ENCODE measurements at regions not wholly inside any gene's neighbourhood (a gene's known extent, or its start where the extent isn't known, plus 50 kb on each side); places are given as distances from the start of the nearest gene placed in this dataset.

DNA sequence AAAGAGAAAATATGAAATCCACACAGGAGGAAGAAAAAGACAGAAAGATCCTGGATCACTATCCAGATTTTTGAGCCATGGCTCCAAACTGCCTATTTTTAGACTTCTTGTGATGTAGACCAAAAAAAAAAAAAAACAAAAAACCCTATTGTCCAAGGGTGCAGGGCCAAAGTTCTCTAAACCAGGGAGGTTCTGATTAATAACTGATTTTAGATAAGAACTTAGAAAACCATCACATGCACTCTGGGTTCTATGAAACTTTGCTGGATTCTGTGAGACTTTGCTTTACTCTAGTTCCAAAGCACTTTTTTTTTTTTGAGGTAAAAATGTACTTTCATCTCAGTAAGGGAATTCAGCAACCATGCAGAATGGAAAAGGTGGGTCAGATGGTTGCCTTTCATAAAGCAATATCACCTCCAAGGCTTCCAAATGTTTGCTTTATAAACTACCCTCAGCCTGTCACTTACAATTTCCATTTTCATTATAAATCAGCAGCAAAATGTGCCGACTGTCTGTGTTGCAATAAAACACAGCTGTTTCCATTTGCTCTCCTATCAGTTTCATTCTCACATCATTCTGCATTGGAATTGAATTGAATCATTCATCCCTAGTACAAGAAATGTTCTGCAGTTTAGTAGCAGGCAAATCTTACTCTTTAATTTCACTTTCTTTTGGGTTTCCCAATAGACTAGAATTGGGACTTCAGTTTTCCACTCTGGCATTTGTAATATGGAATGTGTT lies 1584.3 kb upstream of the RAG2 start:
- Mint-ChIP-seq H3K27me3 (no peaks in the 10 kb centered on the region), H3K9me3 (no peaks in the 10 kb centered on the region), H3K4me1 (no peaks in the 10 kb centered on the region), H3K36me3 (no peaks in the 10 kb centered on the region), H3K27ac (no peak overlapping the region), H3K4me3 (no peak overlapping the region)
- ATAC-seq: no peak

DNA sequence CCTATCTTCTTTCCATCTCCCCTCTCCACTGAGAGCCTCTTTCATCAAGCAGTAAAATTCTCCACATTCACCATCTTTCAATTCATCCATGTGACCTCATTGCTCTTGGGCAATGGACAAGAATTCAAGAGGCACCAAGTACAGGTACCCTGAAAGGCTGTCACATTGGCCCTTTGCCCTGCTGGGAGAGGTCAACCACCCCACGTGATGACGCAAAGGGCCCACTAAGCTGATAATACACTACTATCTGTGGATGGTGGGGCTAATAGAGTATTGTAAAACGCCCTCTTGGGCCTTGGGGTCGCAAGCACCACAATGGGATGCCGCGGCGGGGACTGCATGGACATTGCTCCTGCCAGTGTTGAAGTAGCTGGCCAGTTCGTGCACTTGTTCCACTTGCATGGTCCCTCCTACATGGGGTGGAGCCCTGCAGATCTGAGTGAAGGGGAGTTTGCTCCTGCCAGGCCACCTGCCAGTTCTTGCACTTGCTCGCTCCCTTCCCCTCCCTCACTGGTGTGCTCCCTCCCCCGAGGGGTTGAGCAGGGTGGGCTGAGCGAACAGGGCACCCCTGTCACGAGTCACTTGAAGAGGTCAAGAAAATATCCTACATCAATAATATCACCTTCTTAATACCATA lies 1578.8 kb upstream of the RAG2 start:
- no peak overlapping the region for H3K4me3 Mint-ChIP-seq
- no peak overlapping the region for H3K27ac Mint-ChIP-seq
- H3K9me3 Mint-ChIP-seq: peaks cover 3% of the 10 kb centered on the region
- no peaks in the 10 kb centered on the region for H3K4me1 Mint-ChIP-seq
- no peaks in the 10 kb centered on the region for H3K27me3 Mint-ChIP-seq
- ATAC-seq: no peak
- no peaks in the 10 kb centered on the region for H3K36me3 Mint-ChIP-seq

DNA sequence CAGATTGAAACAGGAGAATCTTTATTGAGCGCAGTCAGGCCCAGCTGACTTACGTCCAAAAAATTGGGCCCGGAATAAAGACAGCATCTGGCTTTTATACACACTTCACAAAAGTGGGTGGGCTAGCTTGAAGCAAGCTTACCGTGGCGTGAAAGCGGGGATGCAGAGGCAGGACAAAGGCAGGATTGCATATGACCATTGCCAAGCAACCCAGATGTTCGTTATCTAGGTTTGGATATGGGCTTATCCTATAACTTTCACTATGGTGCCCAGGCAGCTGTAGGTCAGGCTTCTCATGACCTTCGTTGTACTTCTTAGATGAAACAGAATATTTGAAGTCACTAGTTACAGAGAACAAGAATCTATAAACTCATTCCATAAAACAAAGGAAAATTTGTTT lies 1575.6 kb upstream of the RAG2 start:
- H3K27ac Mint-ChIP-seq: no peak overlapping the region
- ATAC-seq: no peak

DNA sequence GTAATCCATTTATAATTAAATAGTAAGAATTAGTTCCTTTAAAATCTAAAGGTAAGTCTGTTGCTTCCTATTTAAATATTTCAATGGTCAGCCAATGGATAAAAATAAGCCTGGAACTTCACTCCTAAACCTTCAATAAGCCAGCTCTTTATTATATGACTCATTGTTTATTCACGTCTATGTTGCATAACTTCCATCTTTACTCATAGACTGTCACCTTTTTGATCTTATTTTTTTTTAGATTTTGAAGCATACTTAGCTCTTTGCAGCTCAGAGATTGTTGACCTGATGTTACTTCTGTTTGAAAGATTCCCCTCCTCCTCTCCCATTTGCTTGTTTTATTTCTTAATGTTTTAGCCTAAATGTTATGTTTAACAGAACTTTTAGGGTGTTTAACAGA lies 1571.2 kb upstream of the RAG2 start:
- Mint-ChIP-seq H3K9me3 (peaks cover 8% of the 10 kb centered on the region), H3K4me1 (no peaks in the 10 kb centered on the region), H3K36me3 (no peaks in the 10 kb centered on the region), H3K27me3 (no peaks in the 10 kb centered on the region), H3K4me3 (no peak overlapping the region), H3K27ac (no peak overlapping the region)
- no peak for ATAC-seq

More for the DNA sequence above, 1575.6 kb upstream of the RAG2 start:
- H3K4me1 Mint-ChIP-seq: no peaks in the 10 kb centered on the region
- H3K4me3 Mint-ChIP-seq: no peak overlapping the region
- peaks cover 3% of the 10 kb centered on the region for H3K9me3 Mint-ChIP-seq
- H3K27me3 Mint-ChIP-seq: no peaks in the 10 kb centered on the region
- no peaks in the 10 kb centered on the region for H3K36me3 Mint-ChIP-seq

DNA sequence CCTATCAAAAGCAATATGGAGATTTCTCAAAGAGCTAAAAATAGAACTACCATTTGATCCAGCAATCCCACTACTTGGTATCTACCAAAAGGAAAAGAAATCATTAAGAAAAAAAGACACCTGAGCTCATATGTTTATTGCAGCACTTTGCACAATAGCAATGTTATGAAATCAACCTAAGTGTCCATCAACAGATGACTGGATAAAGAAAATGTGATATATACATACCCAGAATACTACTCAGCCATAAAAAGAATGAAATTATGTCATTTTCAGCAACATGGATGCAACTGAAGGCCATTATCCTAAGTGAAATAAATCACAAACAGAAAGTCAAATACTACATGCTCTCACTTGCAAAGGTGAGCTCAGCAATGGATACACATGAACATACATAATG lies 1565.5 kb upstream of the RAG2 start:
- H3K27me3 Mint-ChIP-seq: no peaks in the 10 kb centered on the region
- peaks cover 10% of the 10 kb centered on the region for H3K9me3 Mint-ChIP-seq
- H3K4me1 Mint-ChIP-seq: no peaks in the 10 kb centered on the region
- H3K27ac Mint-ChIP-seq: no peak overlapping the region
- H3K36me3 Mint-ChIP-seq: no peaks in the 10 kb centered on the region
- ATAC-seq: no peak
- H3K4me3 Mint-ChIP-seq: no peak overlapping the region

DNA sequence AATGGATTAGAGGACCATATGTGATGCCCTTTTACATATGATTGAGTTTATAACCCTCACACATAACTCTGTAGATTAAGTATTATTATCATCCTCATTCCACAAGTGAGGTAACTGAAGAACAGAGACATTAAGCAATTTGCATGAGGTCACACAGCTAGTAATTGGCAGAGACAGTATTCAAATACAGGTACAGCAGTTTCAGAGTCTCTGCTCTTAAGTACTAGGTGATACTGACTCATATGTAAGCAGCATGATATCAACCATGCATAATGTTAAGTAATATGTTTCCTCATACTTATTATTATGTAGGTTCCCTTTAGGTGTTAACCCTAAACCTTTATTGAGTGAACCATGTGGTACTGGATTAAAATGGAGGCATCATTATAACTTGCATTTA lies 1562.4 kb upstream of the RAG2 start:
- no peak overlapping the region for H3K27ac Mint-ChIP-seq
- H3K27me3 Mint-ChIP-seq: no peaks in the 10 kb centered on the region
- H3K4me1 Mint-ChIP-seq: no peaks in the 10 kb centered on the region
- H3K9me3 Mint-ChIP-seq: peaks cover 7% of the 10 kb centered on the region
- no peak overlapping the region for H3K4me3 Mint-ChIP-seq
- H3K36me3 Mint-ChIP-seq: no peaks in the 10 kb centered on the region
- ATAC-seq: no peak

DNA sequence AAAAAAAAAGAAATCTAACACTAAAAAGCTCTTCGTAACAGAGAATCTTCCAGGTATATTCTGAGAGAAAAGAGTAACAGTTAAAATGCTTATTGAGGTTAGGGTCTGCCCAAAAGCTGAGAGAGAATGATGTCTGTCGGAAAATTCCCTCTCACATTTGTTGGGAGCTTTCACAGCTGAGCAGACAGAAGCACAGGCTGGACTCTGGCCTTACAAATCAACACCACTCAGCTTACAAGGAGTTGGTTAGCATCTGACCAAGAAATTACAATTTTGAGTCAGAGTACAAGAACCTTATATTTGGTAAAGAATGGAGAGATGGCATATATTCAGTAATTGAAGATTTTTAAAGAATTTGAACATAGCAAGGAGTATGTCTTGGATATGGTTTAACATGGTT lies 1561.0 kb upstream of the RAG2 start:
- no peaks in the 10 kb centered on the region for H3K36me3 Mint-ChIP-seq
- no peaks in the 10 kb centered on the region for H3K4me1 Mint-ChIP-seq
- no peak overlapping the region for H3K27ac Mint-ChIP-seq
- no peaks in the 10 kb centered on the region for H3K27me3 Mint-ChIP-seq
- no peak for ATAC-seq
- H3K9me3 Mint-ChIP-seq: peaks cover 7% of the 10 kb centered on the region
- no peak overlapping the region for H3K4me3 Mint-ChIP-seq

DNA sequence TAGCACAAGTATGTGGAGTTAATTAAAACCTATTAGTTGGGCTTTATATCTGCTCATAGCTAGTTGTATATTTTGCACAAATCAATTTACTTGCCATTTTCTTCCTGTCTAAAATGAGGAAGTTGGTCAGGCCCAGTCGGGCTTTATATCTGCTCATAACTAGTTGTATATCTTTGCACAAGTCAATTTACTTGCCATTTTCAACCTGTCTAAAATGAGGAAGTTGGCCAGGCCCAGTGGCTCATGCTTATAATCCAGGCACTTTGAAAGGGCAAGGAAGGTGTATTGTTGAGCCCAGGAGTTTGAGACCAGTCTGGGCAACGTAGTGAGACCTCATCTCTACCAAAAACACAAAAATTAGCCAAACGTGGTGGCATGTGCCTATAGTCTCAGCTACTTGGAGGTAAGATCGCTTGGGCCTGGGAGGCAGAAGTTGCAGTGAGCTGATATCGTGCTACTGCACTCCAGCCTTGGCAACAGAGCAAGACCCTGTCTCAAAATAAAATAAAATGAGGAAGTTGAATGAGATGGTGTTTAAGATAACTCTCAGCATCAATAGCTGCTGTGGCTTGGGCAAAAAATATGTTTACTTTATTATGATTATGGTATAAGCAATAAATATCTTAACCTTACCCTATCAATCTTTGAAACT lies 1558.6 kb upstream of the RAG2 start:
- H3K4me1 Mint-ChIP-seq: no peaks in the 10 kb centered on the region
- no peak overlapping the region for H3K4me3 Mint-ChIP-seq
- H3K27ac Mint-ChIP-seq: no peak overlapping the region
- no peak for ATAC-seq
- no peaks in the 10 kb centered on the region for H3K36me3 Mint-ChIP-seq
- H3K9me3 Mint-ChIP-seq: peaks cover 3% of the 10 kb centered on the region
- no peaks in the 10 kb centered on the region for H3K27me3 Mint-ChIP-seq

DNA sequence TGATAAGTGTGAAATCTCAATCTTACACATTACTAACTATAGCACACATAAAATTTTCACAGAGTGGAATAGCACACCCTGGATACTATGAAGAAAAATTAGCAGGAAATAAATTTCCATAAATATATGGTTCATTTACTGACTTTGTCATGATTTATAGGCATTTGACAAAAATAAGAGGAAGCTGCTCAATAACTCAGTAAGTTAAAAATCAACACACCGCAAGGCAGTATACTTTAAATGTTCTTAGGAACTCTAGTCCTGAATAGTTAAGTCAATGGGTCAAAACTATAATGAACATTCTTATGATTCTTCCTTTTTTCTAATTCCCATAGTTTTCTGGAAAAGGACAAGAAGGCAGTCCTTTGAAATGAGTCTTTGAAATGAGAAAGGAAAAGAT lies 1557.8 kb upstream of the RAG2 start:
- Mint-ChIP-seq H3K4me1 (no peaks in the 10 kb centered on the region), H3K36me3 (no peaks in the 10 kb centered on the region), H3K27me3 (no peaks in the 10 kb centered on the region), H3K4me3 (no peak overlapping the region), H3K27ac (no peak overlapping the region), H3K9me3 (peaks cover 3% of the 10 kb centered on the region)
- ATAC-seq: no peak

DNA sequence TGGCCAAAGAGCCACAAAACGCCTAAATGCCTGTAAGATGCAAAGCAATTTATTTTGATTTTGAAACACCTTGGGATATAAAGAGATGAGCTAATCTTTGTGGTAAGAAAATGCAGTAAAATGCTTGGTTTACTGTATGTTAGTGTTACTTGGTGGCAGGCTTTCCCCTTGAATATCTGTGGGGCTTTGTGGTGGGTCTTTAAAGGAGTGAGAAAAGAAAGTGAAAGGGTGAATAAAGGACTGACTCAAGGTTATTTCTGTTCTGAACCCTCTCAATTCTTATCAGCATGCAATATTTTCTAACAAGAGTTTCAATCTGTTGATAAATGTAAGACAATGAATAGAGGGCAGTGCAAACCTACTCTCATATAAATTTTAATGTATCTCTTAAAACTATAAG lies 1555.9 kb upstream of the RAG2 start:
- Mint-ChIP-seq H3K4me1 (no peaks in the 10 kb centered on the region), H3K27me3 (no peaks in the 10 kb centered on the region), H3K9me3 (peaks cover 3% of the 10 kb centered on the region), H3K4me3 (no peak overlapping the region), H3K27ac (no peak overlapping the region), H3K36me3 (no peaks in the 10 kb centered on the region)
- no peak for ATAC-seq

DNA sequence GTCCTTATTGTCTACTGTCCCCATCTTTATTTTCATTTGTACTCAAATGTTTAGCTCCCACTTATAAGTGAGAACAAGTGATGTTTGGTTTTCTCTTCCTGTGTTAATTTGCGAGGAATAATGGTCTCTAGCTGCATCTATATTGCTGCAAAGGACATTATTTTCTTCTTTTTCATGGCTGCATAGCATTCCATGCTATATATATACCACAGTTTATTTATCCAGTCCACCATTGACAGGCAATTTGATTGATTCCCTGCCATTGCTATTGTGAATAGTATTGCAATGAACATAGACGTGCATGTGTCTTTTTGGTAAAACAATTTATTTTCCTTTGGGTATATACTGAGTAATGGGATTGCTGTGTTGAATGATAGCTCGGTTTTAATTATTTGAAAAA lies 1545.8 kb upstream of the RAG2 start:
- no peak for ATAC-seq
- no peaks in the 10 kb centered on the region for H3K4me1 Mint-ChIP-seq
- no peaks in the 10 kb centered on the region for H3K27me3 Mint-ChIP-seq
- no peaks in the 10 kb centered on the region for H3K36me3 Mint-ChIP-seq
- no peak overlapping the region for H3K4me3 Mint-ChIP-seq
- H3K9me3 Mint-ChIP-seq: peaks cover 17% of the 10 kb centered on the region
- no peak overlapping the region for H3K27ac Mint-ChIP-seq

DNA sequence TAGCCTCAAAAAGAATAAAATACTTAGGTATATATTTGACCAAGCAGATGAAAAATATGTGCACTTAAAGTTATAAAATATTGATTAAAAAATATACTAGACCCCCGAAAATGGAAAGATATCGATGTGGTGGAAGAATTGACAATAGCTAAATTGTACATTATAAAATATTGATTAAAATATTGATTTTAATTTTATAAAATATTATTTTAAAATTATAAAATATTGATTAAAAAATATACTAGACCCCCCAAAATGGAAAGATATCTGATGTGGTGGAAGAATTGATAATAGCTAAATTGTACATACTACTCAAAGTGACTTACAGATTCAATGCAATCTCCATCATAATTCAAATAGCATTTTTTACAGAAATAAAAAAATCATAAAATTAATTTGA lies 1540.9 kb upstream of the RAG2 start:
- H3K9me3 Mint-ChIP-seq: peaks cover 13% of the 10 kb centered on the region
- no peaks in the 10 kb centered on the region for H3K27me3 Mint-ChIP-seq
- H3K27ac Mint-ChIP-seq: no peak overlapping the region
- H3K4me1 Mint-ChIP-seq: no peaks in the 10 kb centered on the region
- H3K36me3 Mint-ChIP-seq: no peaks in the 10 kb centered on the region
- no peak overlapping the region for H3K4me3 Mint-ChIP-seq
- no peak for ATAC-seq

DNA sequence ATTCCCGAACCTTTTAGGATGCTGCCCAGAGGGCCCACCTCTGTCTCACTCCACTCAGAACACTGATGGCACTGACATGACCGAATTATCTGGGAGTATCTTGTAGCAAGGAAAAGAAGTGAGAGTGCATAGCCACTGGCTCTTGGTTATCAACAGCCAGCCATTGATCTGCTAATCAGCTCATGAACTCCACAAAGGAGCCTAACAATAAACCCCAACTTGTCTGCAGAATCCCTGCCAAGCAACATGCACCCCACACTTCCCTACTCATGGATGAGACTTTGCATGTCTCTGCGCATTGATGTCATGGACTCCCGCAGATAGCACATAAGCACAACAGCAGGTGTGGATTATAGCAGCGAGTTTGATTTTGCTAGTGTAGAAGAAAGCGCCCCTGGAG lies 1538.9 kb upstream of the RAG2 start:
- H3K4me1 Mint-ChIP-seq: no peaks in the 10 kb centered on the region
- no peaks in the 10 kb centered on the region for H3K27me3 Mint-ChIP-seq
- H3K4me3 Mint-ChIP-seq: no peak overlapping the region
- H3K27ac Mint-ChIP-seq: no peak overlapping the region
- ATAC-seq: no peak
- H3K36me3 Mint-ChIP-seq: no peaks in the 10 kb centered on the region
- peaks cover 9% of the 10 kb centered on the region for H3K9me3 Mint-ChIP-seq

DNA sequence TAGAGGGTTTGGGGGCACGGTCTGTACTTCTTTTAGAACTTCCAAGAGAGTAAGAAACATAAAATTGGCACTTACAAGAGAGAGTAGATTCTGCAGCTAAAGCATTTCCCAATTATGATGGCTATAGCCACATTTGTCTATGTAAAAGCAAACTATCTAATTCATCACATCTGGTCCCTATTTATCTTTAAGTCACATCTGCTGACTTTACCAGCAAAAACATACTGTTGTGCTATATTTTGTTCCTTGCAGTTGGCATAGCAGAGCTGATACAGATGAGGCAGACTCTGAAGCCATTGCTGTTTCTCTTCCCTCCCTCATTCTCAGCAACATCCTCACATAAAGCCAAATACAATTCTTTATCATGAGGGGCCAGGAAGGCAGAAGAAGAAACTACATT lies 1533.5 kb upstream of the RAG2 start:
- no peak for ATAC-seq
- Mint-ChIP-seq H3K4me1 (no peaks in the 10 kb centered on the region), H3K27me3 (no peaks in the 10 kb centered on the region), H3K9me3 (peaks cover 4% of the 10 kb centered on the region), H3K4me3 (no peak overlapping the region), H3K27ac (no peak overlapping the region), H3K36me3 (no peaks in the 10 kb centered on the region)

DNA sequence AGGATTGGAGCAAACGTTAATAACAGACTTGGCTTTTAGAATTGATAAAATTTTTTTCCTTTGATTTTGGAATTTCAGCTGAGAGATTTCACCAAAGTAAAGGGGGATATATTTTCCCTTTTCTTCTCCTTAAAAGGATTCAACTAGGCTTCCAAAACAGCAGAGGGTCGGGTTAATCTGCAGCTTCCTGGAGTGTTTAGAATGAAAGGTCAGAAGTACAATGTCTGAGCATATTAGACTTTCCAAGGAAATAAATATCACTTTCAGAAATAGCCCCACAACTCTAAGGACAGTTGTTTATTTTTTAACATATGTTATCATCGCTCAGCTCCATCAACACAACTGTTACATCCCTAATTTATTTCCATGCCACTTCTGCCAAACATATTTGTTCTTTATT lies 1532.9 kb upstream of the RAG2 start:
- Mint-ChIP-seq H3K27ac (no peak overlapping the region), H3K4me3 (no peak overlapping the region), H3K27me3 (no peaks in the 10 kb centered on the region), H3K4me1 (no peaks in the 10 kb centered on the region), H3K9me3 (peaks cover 4% of the 10 kb centered on the region), H3K36me3 (no peaks in the 10 kb centered on the region)
- no peak for ATAC-seq

DNA sequence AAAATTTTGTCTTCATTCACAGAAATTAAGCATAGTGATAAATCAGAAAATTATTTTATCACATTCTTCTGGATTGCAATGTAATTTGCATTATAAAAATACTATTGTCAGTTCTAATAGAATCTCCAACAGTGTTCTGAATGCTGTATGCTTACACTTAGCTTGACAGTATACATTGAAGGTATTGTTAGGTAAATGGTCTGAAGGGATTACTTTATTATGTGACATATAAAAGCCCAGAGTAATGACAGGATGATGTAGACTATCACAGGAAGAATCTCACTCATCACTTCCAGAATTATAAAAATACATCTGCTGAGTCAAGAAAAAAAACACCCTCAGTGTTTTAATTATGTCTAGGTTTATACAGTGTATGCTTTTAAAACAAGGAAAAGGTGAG lies 1532.5 kb upstream of the RAG2 start:
- H3K27me3 Mint-ChIP-seq: no peaks in the 10 kb centered on the region
- no peak overlapping the region for H3K4me3 Mint-ChIP-seq
- peaks cover 4% of the 10 kb centered on the region for H3K9me3 Mint-ChIP-seq
- ATAC-seq: no peak
- no peak overlapping the region for H3K27ac Mint-ChIP-seq
- H3K36me3 Mint-ChIP-seq: no peaks in the 10 kb centered on the region
- no peaks in the 10 kb centered on the region for H3K4me1 Mint-ChIP-seq

Data from stimulated activated memory B cell treated with anti-CD40 and anti-IgM and Interleukin-4, amounts not matched to agents 10 μg/mL and 1 μg/mL and 100 μg/mL, for 72 hours (primary cell).